H1 (cell line): ENCODE measurements at regions not wholly inside any gene's neighbourhood (a gene's known extent, or its start where the extent isn't known, plus 50 kb on each side); places are given as distances from the start of the nearest gene placed in this dataset.
A peak's percentile ranks its signal among the peaks of the same experiment; 100 is the strongest.

ENCODE experiments used
- CTCF ChIA-PET: fragments of 300-600 bp; sonication (Branson Sonifier 250); formaldehyde crosslinking; loops from one replicate; lab custom pipeline; 2021; ENCODE audit not compliant: partially characterized antibody; lab: Charles Lee
- POLR2A ChIA-PET: fragments of 300-600 bp; sonication (Branson Sonifier 250); formaldehyde crosslinking; loops from one replicate; lab custom pipeline; 2021; ENCODE audit warnings: inconsistent platforms; ENCODE audit not compliant: partially characterized antibody; lab: Charles Lee
- DNase-seq, 2 experiments: peaks; one replicate each; pipeline versions ENCODE4 v3.0.0 to v3.0.0-alpha.2; 2010 to 2022; ENCODE audit warnings: low spot score in 2 of 2, low read depth in 1 of 2, mixed read lengths in 1 of 2
- FAIRE-seq: peaks from 2 replicates; lab custom pipeline; 2011; peaks lifted over from hg19 to GRCh38; lab: Jason Lieb, UNC
- H2AFZ ChIP-seq: 2 replicates; pipeline ENCODE4 v1.8.1; 2012; ENCODE audit warnings: low read length, inconsistent platforms
- H2AK5ac ChIP-seq: 2 replicates; pipeline ENCODE4 v1.6.1; 2013; ENCODE audit warnings: low read depth, low read length
- H2BK120ac ChIP-seq: replicated peaks from 2 replicates; pipeline ENCODE3; 2013; ENCODE audit warnings: low read depth, low read length, inconsistent platforms
- H2BK12ac ChIP-seq: 2 replicates; pipeline ENCODE4 v1.6.1; 2013; ENCODE audit warnings: low read depth, low read length
- H2BK15ac ChIP-seq: 2 replicates; pipeline ENCODE4 v1.6.1; 2013; ENCODE audit warnings: low read length
- H2BK20ac ChIP-seq: 2 replicates; pipeline ENCODE4 v1.6.1; 2013; ENCODE audit warnings: low read length
- H2BK5ac ChIP-seq: 2 replicates; pipeline ENCODE4 v1.6.1; 2013; ENCODE audit warnings: low read depth, low read length
- H3K14ac ChIP-seq: 2 replicates; pipeline ENCODE4 v1.6.1; 2013; ENCODE audit warnings: inconsistent platforms; ENCODE audit not compliant: insufficient read length
- H3K18ac ChIP-seq: 2 replicates; pipeline ENCODE4 v1.6.1; 2013; ENCODE audit warnings: low read length; ENCODE audit errors: extremely low read depth
- H3K23ac ChIP-seq: 2 replicates; pipeline ENCODE4 v1.6.1; 2013; ENCODE audit warnings: inconsistent platforms; ENCODE audit not compliant: insufficient read length
- H3K23me2 ChIP-seq: 2 replicates; pipeline ENCODE4 v1.6.1; 2013; ENCODE audit warnings: low read depth, low read length
- H3K27ac ChIP-seq: 2 replicates; pipeline ENCODE4 v1.6.1; 2011; ENCODE audit warnings: low read depth, low read length, inconsistent platforms
- H3K27me3 ChIP-seq, 4 experiments: replicated peaks in 1 of 4; 1 replicate in 1 of 4; 2 replicates in 3 of 4; pipeline versions ENCODE4 v1.6.1 to v1.8.1; 2011 to 2013; ENCODE audit warnings: low read length in 3 of 4, mild to moderate bottlenecking in 3 of 4, inconsistent platforms in 2 of 4, mixed read lengths in 2 of 4, moderate library complexity in 1 of 4; ENCODE audit not compliant: control insufficient read depth in 3 of 4, insufficient read depth in 3 of 4; ENCODE audit errors: extremely low read depth in 1 of 4
- H3K36me3 ChIP-seq, 4 experiments: 2 replicates each; pipeline versions ENCODE4 v1.6.1 to v1.8.1; 2011 to 2013; ENCODE audit warnings: mild to moderate bottlenecking in 4 of 4, low read length in 3 of 4, moderate library complexity in 2 of 4, control low read depth in 1 of 4, inconsistent platforms in 1 of 4; ENCODE audit not compliant: insufficient read depth in 4 of 4, control insufficient read depth in 2 of 4
- H3K4ac ChIP-seq: replicated peaks from 2 replicates; pipeline ENCODE3; 2013; ENCODE audit warnings: low read length, low read depth, mixed read lengths, inconsistent platforms; ENCODE audit not compliant: insufficient read length
- H3K4me1 ChIP-seq, 4 experiments: replicated peaks in 1 of 4; 1 replicate in 1 of 4; 2 replicates in 3 of 4; pipeline versions ENCODE4 v1.6.1 to v1.8.1; 2011 to 2013; ENCODE audit warnings: low read length in 3 of 4, inconsistent platforms in 2 of 4, mixed read lengths in 1 of 4; ENCODE audit not compliant: insufficient read depth in 4 of 4, control insufficient read depth in 3 of 4
- H3K4me2 ChIP-seq, 2 experiments: 2 replicates each; pipeline versions ENCODE4 v1.6.1 to v1.8.1; 2011 to 2013; ENCODE audit warnings: low read depth in 2 of 2, low read length in 2 of 2, control low read depth in 1 of 2, inconsistent platforms in 1 of 2, mild to moderate bottlenecking in 1 of 2; ENCODE audit not compliant: insufficient read depth in 1 of 2
- H3K4me3 ChIP-seq, 4 experiments: fragments of 200-600, 300-600 bp in 1 of 4; sonication (generic), shearing (Covaris generic), sonication (Bioruptor Twin) in 1 of 4; 2 replicates each; pipeline versions ENCODE4 v1.5.1 to v1.8.1; 2011 to 2016; ENCODE audit warnings: low read length in 4 of 4, low read depth in 3 of 4, control low read depth in 2 of 4, inconsistent platforms in 2 of 4, mild to moderate bottlenecking in 2 of 4, mixed read lengths in 1 of 4, moderate library complexity in 1 of 4; ENCODE audit not compliant: insufficient read depth in 2 of 4; ENCODE audit errors: extremely low read depth in 1 of 4
- H3K56ac ChIP-seq: replicated peaks from 2 replicates; pipeline ENCODE3; 2013; ENCODE audit warnings: low read depth, mild to moderate bottlenecking, mixed read lengths, low read length, inconsistent platforms; ENCODE audit not compliant: insufficient read length
- H3K79me1 ChIP-seq: 2 replicates; pipeline ENCODE4 v1.6.1; 2013; ENCODE audit warnings: low read depth, low read length, control low read depth
- H3K79me2 ChIP-seq, 2 experiments: 2 replicates each; pipeline versions ENCODE4 v1.6.1 to v1.8.1; 2012 to 2013; ENCODE audit warnings: low read length in 2 of 2, mild to moderate bottlenecking in 2 of 2, inconsistent platforms in 1 of 2; ENCODE audit not compliant: insufficient read depth in 2 of 2, control insufficient read depth in 1 of 2
- H3K9ac ChIP-seq, 4 experiments: replicated peaks in 1 of 4; 1 replicate in 1 of 4; 2 replicates in 3 of 4; pipeline versions ENCODE4 v1.6.1 to v1.8.1; 2011 to 2013; ENCODE audit warnings: low read depth in 3 of 4, low read length in 3 of 4, control low read depth in 2 of 4, mild to moderate bottlenecking in 2 of 4, moderate library complexity in 2 of 4, inconsistent platforms in 1 of 4; ENCODE audit errors: extremely low read depth in 1 of 4
- H3K9me3 ChIP-seq, 2 experiments: 2 replicates each; pipeline versions ENCODE4 v1.6.1 to v1.8.1; 2012 to 2013; ENCODE audit warnings: mild to moderate bottlenecking in 2 of 2, moderate library complexity in 2 of 2, control low read depth in 1 of 2, inconsistent platforms in 1 of 2, low read depth in 1 of 2, low read length in 1 of 2, mixed read lengths in 1 of 2; ENCODE audit not compliant: insufficient read depth in 2 of 2
- H4K20me1 ChIP-seq, 2 experiments: replicated peaks in 1 of 2; 2 replicates each; pipeline versions ENCODE3 to v1.8.1; 2011 to 2013; ENCODE audit warnings: inconsistent platforms in 2 of 2, low read length in 2 of 2, mild to moderate bottlenecking in 1 of 2; ENCODE audit not compliant: insufficient read depth in 2 of 2, control insufficient read depth in 1 of 2
- H4K5ac ChIP-seq: 2 replicates; pipeline ENCODE4 v1.6.1; 2013; ENCODE audit warnings: low read length, low read depth, mixed read lengths, inconsistent platforms; ENCODE audit not compliant: insufficient read length
- H4K8ac ChIP-seq: 2 replicates; pipeline ENCODE4 v1.8.0; 2013; ENCODE audit warnings: mild to moderate bottlenecking, moderate library complexity, low read length, inconsistent platforms; ENCODE audit not compliant: insufficient read depth; ENCODE audit errors: extremely low read depth
- H4K91ac ChIP-seq: replicated peaks from 2 replicates; pipeline ENCODE3; 2013; ENCODE audit warnings: low read length, mixed read lengths, inconsistent platforms; ENCODE audit not compliant: insufficient read length
- ATF2 ChIP-seq: IDR thresholded peaks from 2 replicates; pipeline ENCODE4 v1.6.1; 2012; ENCODE audit warnings: low read length, inconsistent platforms
- CTBP2 ChIP-seq: IDR thresholded peaks from 2 replicates; pipeline ENCODE4 v1.7.0; 2011; ENCODE audit warnings: borderline replicate concordance, mild to moderate bottlenecking, moderate library complexity, mixed read lengths, low read length; ENCODE audit not compliant: insufficient read depth, insufficient read length
- EZH2 ChIP-seq: fragments of 200-600 bp; sonication (generic); IDR thresholded peaks from 2 replicates; pipeline ENCODE4 v1.7.1; 2012; ENCODE audit warnings: low read depth, mild to moderate bottlenecking, moderate library complexity, low read length, inconsistent platforms; ENCODE audit not compliant: severe bottlenecking
- GTF2F1 ChIP-seq: IDR thresholded peaks from 2 replicates; pipeline ENCODE4 v1.6.1; 2012; ENCODE audit warnings: low read depth, low read length, improper control_type of control experiment, borderline replicate concordance
- KDM4A ChIP-seq: IDR thresholded peaks from one replicate; pipeline ENCODE4 v1.7.1; 2012; ENCODE audit warnings: low read depth, mild to moderate bottlenecking, moderate library complexity, low read length, inconsistent platforms; ENCODE audit not compliant: severe bottlenecking
- SIN3A ChIP-seq, 2 experiments: IDR thresholded peaks in 1 of 2; conservative IDR thresholded peaks in 1 of 2; 2 replicates each; pipeline ENCODE4 v1.6.1; 2011 to 2012; ENCODE audit warnings: low read length in 2 of 2, improper control_type of control experiment in 1 of 2, low read depth in 1 of 2, mild to moderate bottlenecking in 1 of 2
- SIRT6 ChIP-seq: IDR thresholded peaks from one replicate; pipeline ENCODE4 v1.7.1; 2012; ENCODE audit warnings: low read length, inconsistent platforms
- SP1 ChIP-seq: IDR thresholded peaks from 2 replicates; pipeline ENCODE4 v1.6.1; 2011; ENCODE audit warnings: low read depth, low read length
- SP2 ChIP-seq: IDR thresholded peaks from 2 replicates; pipeline ENCODE4 v1.6.1; 2012; ENCODE audit warnings: mild to moderate bottlenecking, low read length, inconsistent platforms
- TCF12 ChIP-seq: IDR thresholded peaks from 2 replicates; pipeline ENCODE4 v1.6.1; 2011; ENCODE audit warnings: low read depth, mild to moderate bottlenecking, low read length
- TEAD4 ChIP-seq: IDR thresholded peaks from 2 replicates; pipeline ENCODE4 v1.6.1; 2012; ENCODE audit warnings: low read depth, low read length, inconsistent platforms, mixed read lengths
- WGBS, 2 experiments: shearing (Covaris generic) in 1 of 2; methylation state at CpG; one replicate each; pipeline versions ENCODE4 v1.1.6 to v1.1.7; 2013 to 2015; ENCODE audit warnings: low lambda C conversion rate in 2 of 2, mixed read lengths in 2 of 2, inconsistent platforms in 1 of 2, low coverage in 1 of 2, missing lambda C conversion rate in 1 of 2; ENCODE audit not compliant: insufficient replicate concordance in 2 of 2, insufficient coverage in 1 of 2, insufficient read length in 1 of 2; ENCODE audit errors: extremely low coverage in 1 of 2, missing lambda C conversion rate in 1 of 2; 5-methylcytosine and 5-hydroxymethylcytosine counted together

- no peak overlapping the region for H3K23ac ChIP-seq
- H2BK12ac ChIP-seq: no peak overlapping the region
- no peak overlapping the region for H2BK20ac ChIP-seq
- no peak overlapping the region for H2BK5ac ChIP-seq
- H3K4me3 ChIP-seq: no peak overlapping the region
- no peaks in the 10 kb centered on the region for H3K27me3 ChIP-seq
- peaks cover 0 to 3% (median 1%) of the 10 kb centered on the region in 4 experiments; a peak in 2 of 7 replicates for H3K4me1 ChIP-seq
- no peak overlapping the region for H3K27ac ChIP-seq
- no peak overlapping the region for H3K18ac ChIP-seq
- H3K79me1 ChIP-seq: no peaks in the 10 kb centered on the region
- no peaks in the 10 kb centered on the region for H3K79me2 ChIP-seq
- 86% methylated on average over 4 of the region's 4 CpGs; no CpG with 5 or more reads in 1 of the 2 experiments for WGBS, 2 experiments
- POLR2A ChIA-PET: no interaction called here
- H3K4ac ChIP-seq: no peak overlapping the region
- FAIRE-seq (no peak), DNase-seq (no peak)
- CTCF ChIA-PET: interaction anchor here (1.4 to 5.6 kb wide), 2 partner anchors 10 to 13 kb away, joined by 3 to 33 read pairs; no protein-coding TSS in a partner anchor
- peak overlapping the region; percentile 41 for H2BK120ac ChIP-seq
- no peaks in the 10 kb centered on the region for H4K20me1 ChIP-seq
- no peak overlapping the region for H4K5ac ChIP-seq
- H3K56ac ChIP-seq: no peak overlapping the region
- H3K14ac ChIP-seq: no peak overlapping the region
- no peak overlapping the region for H3K4me2 ChIP-seq
- H3K36me3 ChIP-seq: no peaks in the 10 kb centered on the region
- H3K9ac ChIP-seq: no peak overlapping the region
- no peaks in the 10 kb centered on the region for H3K9me3 ChIP-seq
- no peak overlapping the region for H4K8ac ChIP-seq
- H3K23me2 ChIP-seq: no peaks in the 10 kb centered on the region
- TF ChIP-seq SIN3A (conservative IDR thresholded peaks at IDR 0.05 in 1 of 2, IDR thresholded peaks at IDR 0.05 in 1 of 2; ENCODE audit: low read depth in 1 of 2, low read length in 2 of 2) (no peak), GTF2F1 (no peak), ATF2 (no peak), TEAD4 (no peak), CTBP2 (no peak), TCF12 (no peak), EZH2 (no peak), KDM4A (no peak), SP1 (no peak), SIRT6 (no peak), SP2 (no peak)
- H2AFZ ChIP-seq: no peak overlapping the region
- peak overlapping the region; percentile 32 for H4K91ac ChIP-seq
- H2AK5ac ChIP-seq: no peak overlapping the region
- H2BK15ac ChIP-seq: no peak overlapping the region
Observed at GRCh38 chr4:181265370-181265769, 977.8 kb upstream of the TENM3 start.
